C1 segment of cervical spinal cord (tissue), 14 donors: ENCODE measurements at regions not wholly inside any gene's neighbourhood (a gene's known extent, or its start where the extent isn't known, plus 50 kb on each side); places are given as distances from the start of the nearest gene placed in this dataset.

Source experiments
- DNase-seq, 14 donors: peaks; one replicate each; lab custom pipeline; 2025; lab: John Stamatoyannopoulos, UW

- no peak for DNase-seq
Measured at GRCh38 chr2:217656316-217656715, 346.5 kb downstream of the TNS1 start.

DNA sequence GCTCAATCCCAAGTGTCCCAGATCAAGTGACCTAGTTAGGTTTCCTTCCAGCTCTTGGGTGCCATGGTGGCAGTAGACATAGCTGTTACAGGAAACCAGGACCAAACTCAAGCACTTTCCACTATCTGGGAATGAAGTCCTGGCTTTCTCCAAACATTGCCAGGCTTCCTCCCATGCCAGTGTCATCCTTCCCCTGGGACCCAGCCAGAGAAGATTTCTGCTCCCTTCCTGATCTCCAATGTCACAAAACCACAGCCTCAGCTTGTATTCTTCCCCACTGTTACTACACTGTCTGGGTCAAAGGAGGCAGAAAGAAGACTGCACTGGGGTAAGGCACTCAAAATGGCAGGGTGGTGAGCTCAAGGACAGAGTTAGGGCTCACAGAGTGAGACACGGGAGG, 347.1 kb downstream of the TNS1 start:
- DNase-seq, result peak in 1 of 14 donors; percentile 5

DNA sequence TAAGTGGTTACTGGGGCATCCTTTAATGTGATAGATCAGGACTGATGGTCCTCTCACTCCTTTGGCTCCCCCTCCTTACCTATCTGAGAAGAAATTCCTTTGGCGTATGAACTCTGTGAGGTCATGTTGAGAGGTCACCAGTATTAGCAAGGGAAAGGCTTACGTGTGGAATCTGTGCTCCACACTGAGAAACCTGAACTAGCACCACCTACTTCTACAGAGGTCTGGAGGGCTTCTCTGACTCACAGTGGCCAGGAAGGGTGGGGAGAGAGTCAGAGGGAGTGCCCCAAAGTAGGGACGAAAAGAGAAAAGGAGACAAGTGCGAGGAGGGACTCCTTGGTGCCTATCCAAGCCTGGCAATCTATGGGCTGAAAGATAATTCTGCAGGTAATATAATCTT, 348.6 kb downstream of the TNS1 start:
- DNase-seq, result no peak

- DNase-seq, result peak in 11 of 14 donors; percentile 11 to 80 (median 38)
Measured at GRCh38 chr2:217652761-217653639, 349.8 kb downstream of the TNS1 start.

GRCh38 chr2:217650716-217651360, 352.0 kb downstream of the TNS1 start:
- DNase-seq, result peak in 8 of 14 donors; percentile 5 to 49 (median 26)

- DNase-seq, result no peak
Measured at GRCh38 chr2:217650229-217650628, 352.6 kb downstream of the TNS1 start.

GRCh38 chr2:217647925-217648324, 354.9 kb downstream of the TNS1 start:
- DNase-seq, result no peak

- no peak for DNase-seq
Measured at GRCh38 chr2:217647226-217647625, 355.6 kb downstream of the TNS1 start.

DNA sequence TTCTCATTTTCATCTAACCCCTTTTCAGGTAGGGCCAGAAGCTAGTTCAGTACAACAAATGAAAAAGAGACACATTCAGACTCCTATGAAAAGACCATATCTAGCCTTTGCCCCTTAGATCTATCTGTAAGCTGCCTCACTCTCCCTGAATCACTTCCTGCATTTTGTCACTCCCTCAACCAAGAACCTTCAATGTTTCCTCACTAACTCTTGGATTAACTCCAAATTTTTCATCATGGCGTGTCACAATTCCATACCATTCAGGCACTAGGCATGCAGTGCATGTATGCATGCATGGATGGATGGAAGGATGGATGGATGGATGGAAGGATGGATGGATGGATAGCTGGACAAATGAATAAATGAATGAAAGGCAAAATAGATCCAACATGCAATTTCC, 356.9 kb downstream of the TNS1 start:
- no peak for DNase-seq

GRCh38 chr2:217643789-217644301, 358.9 kb downstream of the TNS1 start:
- DNase-seq, result no peak

GRCh38 chr2:217642944-217643343, 359.9 kb downstream of the TNS1 start:
- DNase-seq, result no peak

DNA sequence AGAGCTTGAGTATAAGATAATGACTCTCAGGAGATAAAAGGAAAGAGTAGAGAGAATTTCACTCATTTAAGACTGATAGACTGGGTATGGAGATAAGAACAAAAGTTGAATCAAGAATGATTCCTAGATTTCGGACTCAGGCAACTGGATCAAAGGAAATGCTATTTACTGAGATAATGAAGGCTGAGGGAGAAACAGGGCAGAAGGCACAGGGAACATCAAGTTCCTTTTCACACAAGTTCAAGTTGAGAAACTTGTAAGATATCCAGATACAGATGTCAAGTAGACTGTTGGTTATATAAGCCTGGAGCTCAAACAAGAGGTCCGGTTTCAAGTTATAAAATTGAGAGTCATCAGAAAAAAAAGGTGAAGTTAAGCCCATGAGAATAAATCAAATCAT, 360.8 kb downstream of the TNS1 start:
- no peak for DNase-seq

GRCh38 chr2:217639481-217639880, 363.3 kb downstream of the TNS1 start:
- DNase-seq, result no peak

GRCh38 chr2:217638533-217638932, 364.3 kb downstream of the TNS1 start:
- DNase-seq, result no peak

GRCh38 chr2:217638031-217638430, 364.8 kb downstream of the TNS1 start:
- no peak for DNase-seq

- no peak for DNase-seq
Measured at GRCh38 chr2:217636991-217637561, 365.7 kb downstream of the TNS1 start.

DNA sequence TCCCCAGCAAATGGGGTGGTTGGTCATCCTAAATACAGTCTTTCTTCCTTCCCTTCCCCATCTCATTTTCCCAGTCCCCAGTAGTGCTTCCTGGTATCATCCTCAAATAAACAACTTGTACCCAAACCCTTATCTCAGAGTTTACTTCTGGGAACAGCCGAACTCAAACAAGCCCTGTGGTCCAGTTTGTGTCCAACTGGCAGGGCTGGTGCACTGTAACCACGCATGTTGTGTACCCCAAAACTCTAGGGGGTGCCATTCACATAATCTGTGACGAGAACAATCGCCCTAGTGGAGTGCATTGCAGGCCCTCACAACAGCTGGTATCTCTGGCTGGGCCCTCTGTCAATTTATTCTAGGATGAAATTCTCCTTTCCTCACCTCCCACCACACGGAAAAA, 366.2 kb downstream of the TNS1 start:
- DNase-seq, result no peak

GRCh38 chr2:217634871-217635270, 367.9 kb downstream of the TNS1 start:
- no peak for DNase-seq

GRCh38 chr2:217632043-217632442, 370.8 kb downstream of the TNS1 start:
- peak in 2 of 14 donors; percentile 25 to 88 for DNase-seq

DNA sequence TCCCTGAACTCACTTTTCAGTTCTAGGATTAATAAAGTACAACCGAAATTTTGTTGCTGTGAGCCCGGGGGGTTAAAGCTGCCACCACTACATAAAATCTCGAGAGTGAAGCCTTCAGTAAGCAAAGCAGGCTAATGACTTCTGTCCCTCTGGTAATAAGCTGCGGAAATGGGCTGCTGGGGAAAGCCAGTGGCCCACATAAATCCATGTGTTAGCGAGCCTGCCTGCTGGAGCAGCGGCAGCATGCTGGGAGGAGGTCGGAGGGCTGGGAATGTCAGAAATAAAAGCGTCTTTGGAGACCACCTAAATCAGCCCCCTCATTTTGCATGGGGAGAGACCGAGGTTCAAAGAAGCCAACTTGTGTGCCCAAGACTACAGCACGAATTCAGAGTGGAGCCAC, 371.7 kb downstream of the TNS1 start:
- DNase-seq, result no peak

DNA sequence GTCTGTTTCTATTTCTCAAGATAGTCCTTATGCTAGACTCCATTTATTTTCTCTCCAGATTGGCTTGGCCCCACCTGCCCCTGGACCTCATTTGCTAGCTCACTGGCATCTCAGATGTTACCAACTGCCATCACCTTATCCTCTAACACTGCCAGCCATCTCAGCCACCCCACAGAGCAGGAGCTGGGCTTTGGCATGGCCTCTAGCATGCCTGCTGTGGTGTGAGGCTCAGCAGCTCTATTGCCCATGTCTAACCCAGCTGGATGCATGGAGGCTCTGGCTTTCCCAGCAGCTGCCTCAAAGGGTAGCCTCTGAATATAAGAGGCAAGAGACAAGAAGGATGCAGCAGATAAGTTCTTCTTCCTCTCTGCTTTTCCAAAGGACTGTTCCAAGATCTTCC, 373.4 kb downstream of the TNS1 start:
- peak in 1 of 14 donors; percentile 39 for DNase-seq

DNA sequence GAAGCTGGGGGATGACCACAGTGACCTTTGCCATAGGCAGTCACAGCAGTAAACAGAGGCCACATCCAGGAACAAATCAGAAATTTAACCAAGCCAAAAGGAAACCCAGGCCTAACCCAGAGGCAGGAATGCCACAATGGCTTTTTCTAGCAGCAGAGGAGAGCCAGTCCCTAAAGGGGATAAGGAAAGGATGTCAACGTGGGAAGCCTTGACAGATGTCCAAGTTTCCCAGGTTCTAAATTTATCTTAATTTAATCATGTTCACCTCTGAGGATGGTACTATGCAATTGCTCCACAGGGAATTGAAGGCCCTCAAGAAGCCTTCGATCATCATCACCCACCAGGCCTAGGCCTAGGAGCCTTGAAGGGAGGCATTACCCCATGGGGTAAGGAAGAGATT, 374.7 kb downstream of the TNS1 start:
- peak in 1 of 14 donors; percentile 56 for DNase-seq
